HFF-Myc (cell line): ENCODE measurements at regions not wholly inside any gene's neighbourhood (a gene's known extent, or its start where the extent isn't known, plus 50 kb on each side); places are given as distances from the start of the nearest gene placed in this dataset.

ENCODE experiments used
- DNase-seq: peaks from one replicate; pipeline ENCODE4 v3.0.0-alpha.2; 2011; ENCODE audit warnings: low read depth; ENCODE audit errors: extremely low read depth
- H3K4me3 ChIP-seq: replicated peaks from 2 replicates; pipeline ENCODE4 v1.5.1; 2011; ENCODE audit warnings: low read depth, mild to moderate bottlenecking, control low read depth, low read length
- TF ChIP-seq, protein P1 (sequence below): IDR thresholded peaks from 2 replicates; pipeline ENCODE4 v1.5.1; 2012; ENCODE audit warnings: mild to moderate bottlenecking, low read depth, low read length, control low read depth; ENCODE audit errors: missing control alignments

DNA sequence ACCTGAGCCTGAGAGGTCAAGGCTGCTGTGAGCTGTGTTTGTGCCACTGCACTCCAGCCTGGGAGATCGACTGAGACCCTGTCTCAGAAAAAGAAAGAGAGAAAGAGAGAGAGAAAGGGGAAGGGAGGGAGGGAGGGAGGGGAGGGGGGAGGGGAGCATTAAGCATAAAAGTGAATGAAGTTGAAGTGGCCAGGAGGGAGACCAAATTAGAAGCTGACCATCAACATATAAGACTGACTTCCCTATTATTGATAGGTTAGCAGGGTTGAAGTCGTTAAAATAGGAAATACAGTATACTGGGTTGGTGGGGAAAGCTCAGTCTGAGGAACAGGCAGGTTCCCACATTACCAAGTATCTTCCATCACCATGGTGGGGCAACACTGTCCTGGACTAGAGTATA lies 117.1 kb upstream of the MKLN1 start:
- H3K4me3 ChIP-seq = no peak overlapping the region
- TF ChIP-seq, protein P1, sequence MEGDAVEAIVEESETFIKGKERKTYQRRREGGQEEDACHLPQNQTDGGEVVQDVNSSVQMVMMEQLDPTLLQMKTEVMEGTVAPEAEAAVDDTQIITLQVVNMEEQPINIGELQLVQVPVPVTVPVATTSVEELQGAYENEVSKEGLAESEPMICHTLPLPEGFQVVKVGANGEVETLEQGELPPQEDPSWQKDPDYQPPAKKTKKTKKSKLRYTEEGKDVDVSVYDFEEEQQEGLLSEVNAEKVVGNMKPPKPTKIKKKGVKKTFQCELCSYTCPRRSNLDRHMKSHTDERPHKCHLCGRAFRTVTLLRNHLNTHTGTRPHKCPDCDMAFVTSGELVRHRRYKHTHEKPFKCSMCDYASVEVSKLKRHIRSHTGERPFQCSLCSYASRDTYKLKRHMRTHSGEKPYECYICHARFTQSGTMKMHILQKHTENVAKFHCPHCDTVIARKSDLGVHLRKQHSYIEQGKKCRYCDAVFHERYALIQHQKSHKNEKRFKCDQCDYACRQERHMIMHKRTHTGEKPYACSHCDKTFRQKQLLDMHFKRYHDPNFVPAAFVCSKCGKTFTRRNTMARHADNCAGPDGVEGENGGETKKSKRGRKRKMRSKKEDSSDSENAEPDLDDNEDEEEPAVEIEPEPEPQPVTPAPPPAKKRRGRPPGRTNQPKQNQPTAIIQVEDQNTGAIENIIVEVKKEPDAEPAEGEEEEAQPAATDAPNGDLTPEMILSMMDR = no peak
- DNase-seq = no peak

DNA sequence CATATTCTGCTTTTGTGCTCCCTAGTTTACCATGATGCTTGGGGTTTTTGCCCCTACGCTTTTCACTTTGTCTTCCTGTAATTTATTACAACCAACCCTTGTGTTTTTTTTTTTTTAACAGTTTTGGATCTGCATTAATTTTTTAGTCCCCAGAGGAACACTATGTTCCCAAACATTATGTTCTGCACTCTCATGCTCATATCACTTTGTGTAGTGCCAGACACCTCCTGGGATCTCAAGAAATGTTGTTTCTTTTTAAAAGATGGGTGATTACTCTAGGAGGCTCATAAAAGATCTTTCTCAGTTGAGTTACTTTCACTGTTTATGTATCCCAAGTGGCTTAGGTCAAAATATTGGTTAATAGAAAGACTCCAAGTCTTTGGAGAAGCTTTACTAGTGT lies 116.2 kb upstream of the MKLN1 start:
- no peak overlapping the region for H3K4me3 ChIP-seq
- no peak for DNase-seq
- TF ChIP-seq, protein P1 = no peak

DNA sequence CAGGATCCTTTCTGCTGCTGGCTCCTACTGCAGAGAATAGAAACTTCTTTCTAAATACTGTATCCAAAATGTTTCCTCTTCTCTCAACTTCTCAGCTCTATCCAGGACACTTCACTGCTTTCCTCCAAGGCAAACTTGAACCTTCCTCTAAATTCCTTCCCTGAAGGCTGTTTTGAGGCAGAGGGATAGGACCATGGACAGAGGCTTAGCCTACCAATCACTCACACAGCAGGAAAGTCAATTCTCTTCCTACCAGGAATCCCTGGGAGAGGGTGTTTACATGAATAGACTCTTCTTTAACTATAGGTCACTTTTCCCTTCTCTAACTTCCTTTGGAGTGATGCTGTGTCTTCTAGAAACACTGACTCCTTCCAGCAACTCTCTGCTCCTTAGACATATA lies 115.6 kb upstream of the MKLN1 start:
- H3K4me3 ChIP-seq = no peak overlapping the region
- DNase-seq = no peak
- TF ChIP-seq, protein P1 = no peak

DNA sequence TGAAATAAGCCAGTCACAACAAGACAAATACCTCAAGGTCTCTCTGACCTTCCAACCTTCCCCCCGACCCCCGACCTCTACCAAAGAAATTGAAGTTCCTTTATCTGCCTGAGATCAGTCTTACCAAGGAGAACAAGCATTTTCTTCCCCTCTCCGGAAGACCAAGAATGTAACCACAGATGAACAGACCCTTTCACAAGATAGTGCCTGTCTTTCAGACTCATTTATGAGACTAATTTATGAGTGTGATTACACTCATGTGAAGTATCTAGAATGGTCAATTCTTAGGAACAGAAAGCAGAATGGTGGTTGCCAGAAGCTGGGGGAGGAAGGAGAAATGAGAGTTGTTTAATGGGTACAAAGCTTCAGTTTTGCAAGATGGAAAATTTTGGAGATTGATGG lies 108.9 kb upstream of the MKLN1 start:
- no peak overlapping the region for H3K4me3 ChIP-seq
- DNase-seq = no peak
- TF ChIP-seq, protein P1 = no peak

DNA sequence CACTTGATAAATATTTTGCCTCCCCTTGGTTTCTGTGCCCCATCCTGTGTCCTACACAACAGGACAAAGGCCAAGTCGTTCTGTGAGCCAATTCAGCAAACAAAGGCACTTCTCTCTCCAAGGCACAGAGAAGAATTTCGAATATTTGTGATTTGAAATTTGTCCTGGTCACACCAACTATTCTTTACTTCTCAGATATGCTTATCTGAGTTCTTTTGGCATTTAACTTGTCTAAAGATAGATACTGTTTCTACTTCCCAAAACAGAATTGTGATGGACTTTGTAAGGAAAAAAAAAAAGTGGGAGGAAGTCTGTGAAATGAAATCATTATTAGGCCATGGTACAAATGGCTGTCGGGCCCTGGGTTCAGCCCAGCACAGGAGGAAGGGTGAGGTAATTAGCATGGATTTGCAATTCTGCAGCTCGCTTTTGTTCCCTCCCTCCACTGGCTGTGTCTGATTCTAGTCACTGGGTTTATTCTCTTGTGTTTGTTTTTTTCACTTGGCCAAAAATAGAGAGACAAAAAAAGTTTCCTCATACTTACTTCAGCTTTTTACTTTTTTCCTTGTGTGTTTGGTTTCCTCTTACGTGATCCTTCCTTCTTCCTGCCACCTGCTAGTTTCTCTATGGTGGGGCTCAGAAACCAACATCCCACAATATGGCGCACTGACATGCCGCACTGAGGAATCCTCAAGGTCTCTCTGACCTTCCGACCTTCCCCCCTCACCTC lies 108.2 kb upstream of the MKLN1 start:
- TF ChIP-seq, protein P1 = no peak

DNA sequence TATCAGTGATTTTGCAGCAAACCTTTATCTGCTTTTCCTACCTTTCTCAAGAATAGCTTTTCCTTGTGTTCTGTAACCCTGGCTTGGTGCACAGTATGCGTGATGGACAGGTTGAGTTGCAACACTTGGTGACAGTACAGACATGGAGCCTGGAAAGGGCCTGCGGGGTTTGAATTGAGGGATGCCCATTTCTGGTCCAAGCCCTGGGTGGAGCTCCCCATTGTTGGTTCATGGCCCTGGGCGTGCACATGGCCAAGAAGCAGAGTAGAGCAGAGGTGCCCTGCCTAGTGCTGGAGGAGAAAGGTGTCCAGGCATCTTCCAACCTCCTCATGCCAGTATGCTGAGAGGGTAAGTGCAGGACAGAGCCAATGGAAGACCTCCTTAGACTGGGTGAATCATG lies 106.6 kb upstream of the MKLN1 start:
- H3K4me3 ChIP-seq = no peak overlapping the region
- no peak for DNase-seq

More for the DNA sequence above, 108.2 kb upstream of the MKLN1 start:
- no peak overlapping the region for H3K4me3 ChIP-seq
- DNase-seq = no peak

DNA sequence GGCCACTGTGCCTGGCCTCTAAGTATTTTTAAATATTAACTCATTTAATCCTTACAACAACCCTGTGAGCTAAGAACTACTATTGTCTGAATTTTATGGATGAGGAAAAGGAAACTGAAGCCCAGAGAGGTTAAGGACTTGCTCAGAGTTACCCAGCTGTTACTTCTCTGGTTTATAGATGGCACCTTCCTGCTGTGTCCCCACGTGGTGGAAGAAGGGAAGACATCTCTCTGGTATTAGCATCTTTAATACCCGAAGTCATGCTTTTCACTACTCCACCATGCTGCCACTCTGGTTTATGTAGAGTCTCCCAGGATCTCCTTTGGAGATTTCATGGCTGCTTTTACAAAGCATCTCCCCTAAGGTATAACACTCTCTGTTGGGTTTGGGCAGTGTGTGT lies 105.5 kb upstream of the MKLN1 start:
- H3K4me3 ChIP-seq = no peak overlapping the region
- DNase-seq = no peak
- TF ChIP-seq, protein P1 = no peak

More for the DNA sequence above, 106.6 kb upstream of the MKLN1 start:
- TF ChIP-seq, protein P1 = no peak
